GM23338 (cell line): ENCODE measurements at regions not wholly inside any gene's neighbourhood (a gene's known extent, or its start where the extent isn't known, plus 50 kb on each side); places are given as distances from the start of the nearest gene placed in this dataset.

Experiments used
- ATAC-seq: fragments of 200-7000 bp; cut with Tn5 transposase; 3 replicates; pipeline ENCODE4 v1.9.1; 2020
- DNase-seq: peaks from one replicate; pipeline ENCODE4 v3.0.0-alpha.2; 2015; ENCODE audit warnings: low spot score
- H2AFZ ChIP-seq: fragments of 200-600 bp; sonication (generic); 2 replicates; pipeline ENCODE4 v1.8.0; 2016; ENCODE audit warnings: antibody characterized with exemption, mild to moderate bottlenecking, moderate library complexity
- H3F3A ChIP-seq: fragments of 200-600 bp; sonication (generic); replicated peaks from 2 replicates; pipeline ENCODE4 v1.8.0; 2017; ENCODE audit warnings: antibody characterized with exemption, mixed run types, low read depth
- H3K27ac ChIP-seq: fragments of 200-600 bp; sonication (generic); 2 replicates; pipeline ENCODE4 v1.6.1; 2016; ENCODE audit warnings: low read depth
- H3K27me3 ChIP-seq: fragments of 200-600 bp; sonication (generic); 2 replicates; pipeline ENCODE4 v1.8.0; 2016; ENCODE audit warnings: mild to moderate bottlenecking, mixed run types, moderate library complexity; ENCODE audit not compliant: insufficient read depth
- H3K36me3 ChIP-seq: fragments of 200-600 bp; sonication (generic); 2 replicates; pipeline ENCODE4 v1.8.0; 2016; ENCODE audit warnings: mild to moderate bottlenecking; ENCODE audit not compliant: insufficient read depth
- H3K4me1 ChIP-seq: fragments of 200-600 bp; sonication (generic); 2 replicates; pipeline ENCODE4 v1.8.0; 2016; ENCODE audit warnings: mild to moderate bottlenecking, moderate library complexity; ENCODE audit not compliant: insufficient read depth
- H3K4me2 ChIP-seq: fragments of 200-600 bp; sonication (generic); 2 replicates; pipeline ENCODE4 v1.7.1; 2017; ENCODE audit warnings: mixed run types
- H3K4me3 ChIP-seq: fragments of 200-600 bp; sonication (generic); 2 replicates; pipeline ENCODE4 v1.6.1; 2016; ENCODE audit warnings: mixed run types
- H3K79me2 ChIP-seq: fragments of 200-600 bp; sonication (generic); replicated peaks from 2 replicates; pipeline ENCODE4 v1.8.0; 2017; ENCODE audit warnings: mild to moderate bottlenecking; ENCODE audit not compliant: insufficient read depth
- H3K9me2 ChIP-seq: fragments of 200-600 bp; sonication (generic); 2 replicates; pipeline ENCODE4 v1.8.0; 2017; ENCODE audit not compliant: insufficient read depth
- H4K20me1 ChIP-seq: fragments of 200-600 bp; sonication (generic); replicated peaks from 2 replicates; pipeline ENCODE4 v1.8.0; 2017; ENCODE audit warnings: mild to moderate bottlenecking; ENCODE audit not compliant: insufficient read depth
- H3K27ac Mint-ChIP-seq: 2 replicates; pipeline ENCODE4 v1.8.0; 2020; ENCODE audit warnings: inconsistent platforms, mild to moderate bottlenecking, moderate library complexity, mixed read lengths
- H3K27me3 Mint-ChIP-seq: 3 replicates; pipeline ENCODE4 v1.8.0; 2022; ENCODE audit warnings: low read depth, mild to moderate bottlenecking, moderate library complexity, mixed read lengths, inconsistent platforms; ENCODE audit not compliant: insufficient read depth, poor library complexity
- H3K36me3 Mint-ChIP-seq: 3 replicates; pipeline ENCODE4 v1.8.0; 2021; ENCODE audit warnings: low read depth, mild to moderate bottlenecking, inconsistent platforms, moderate library complexity, mixed read lengths
- H3K4me1 Mint-ChIP-seq: 3 replicates; pipeline ENCODE4 v1.8.0; 2020; ENCODE audit warnings: mild to moderate bottlenecking, inconsistent platforms, mixed read lengths
- H3K4me3 Mint-ChIP-seq: 3 replicates; pipeline ENCODE4 v1.8.0; 2021; ENCODE audit warnings: moderate library complexity, mild to moderate bottlenecking, inconsistent platforms, mixed read lengths
- H3K9me3 Mint-ChIP-seq: 3 replicates; pipeline ENCODE4 v1.8.0; 2020; ENCODE audit warnings: moderate library complexity, mild to moderate bottlenecking, inconsistent platforms, mixed read lengths
- CREB1 ChIP-seq: fragments of 250-450 bp; sonication (Bioruptor Pico); IDR thresholded peaks from 2 replicates; pipeline ENCODE4 v1.5.0; 2020; ENCODE audit warnings: low read depth, mild to moderate bottlenecking, moderate library complexity
- EZH2 ChIP-seq: fragments of 200-600 bp; sonication (generic); IDR thresholded peaks from one replicate; pipeline ENCODE4 v1.8.0; 2017; ENCODE audit warnings: antibody characterized with exemption, mild to moderate bottlenecking, low read depth; ENCODE audit not compliant: unreplicated experiment
- EZH2phosphoT487 ChIP-seq: fragments of 200-600 bp; sonication (generic); IDR thresholded peaks from one replicate; pipeline ENCODE4 v1.8.1; 2018; ENCODE audit warnings: antibody characterized with exemption; ENCODE audit not compliant: unreplicated experiment
- JUNB ChIP-seq: IDR thresholded peaks from one replicate; pipeline ENCODE4 v1.6.1; 2016; ENCODE audit warnings: antibody characterized with exemption; ENCODE audit not compliant: unreplicated experiment
- NANOG ChIP-seq: IDR thresholded peaks from 2 replicates; pipeline ENCODE4 v1.6.1; 2016; ENCODE audit warnings: antibody characterized with exemption, borderline replicate concordance
- POLR2AphosphoS5 ChIP-seq: IDR thresholded peaks from 2 replicates; pipeline ENCODE4 v1.6.1; 2016; ENCODE audit warnings: antibody characterized with exemption, low read depth
- STAT1 ChIP-seq: IDR thresholded peaks from one replicate; pipeline ENCODE4 v1.6.1; 2016; ENCODE audit warnings: antibody characterized with exemption; ENCODE audit not compliant: unreplicated experiment
- ZNF114 ChIP-seq: fragments of 250-450 bp; sonication (Bioruptor Pico); IDR thresholded peaks from 2 replicates; pipeline ENCODE4 v1.5.0; 2020; ENCODE audit warnings: mild to moderate bottlenecking, moderate library complexity
- ZNF331 ChIP-seq: fragments of 250-450 bp; sonication (Bioruptor Pico); IDR thresholded peaks from 2 replicates; pipeline ENCODE4 v1.5.0; 2020; ENCODE audit warnings: low read depth, mild to moderate bottlenecking, moderate library complexity
- TF ChIP-seq, protein P1 (sequence below): fragments of 250-450 bp; sonication (Bioruptor Pico); IDR thresholded peaks from 2 replicates; pipeline ENCODE4 v1.5.0; 2020; ENCODE audit warnings: mild to moderate bottlenecking, moderate library complexity
- TF ChIP-seq, protein P2 (sequence below), 2 experiments: fragments of 200-600 bp in 1 of 2; sonication (generic) in 1 of 2; conservative IDR thresholded peaks; 2 replicates each; pipeline versions ENCODE4 v1.5.1 to v1.6.1; 2016 to 2017; ENCODE audit warnings: antibody characterized with exemption in 2 of 2, low read depth in 2 of 2, mild to moderate bottlenecking in 2 of 2, moderate library complexity in 1 of 2
- TF ChIP-seq, protein P3 (sequence below): IDR thresholded peaks from 2 replicates; pipeline ENCODE4 v1.6.1; 2016; ENCODE audit warnings: antibody characterized with exemption
- TF ChIP-seq, protein P4 (sequence below): IDR thresholded peaks from one replicate; pipeline ENCODE4 v1.6.1; 2018; ENCODE audit warnings: antibody characterized with exemption; ENCODE audit not compliant: unreplicated experiment

DNA sequence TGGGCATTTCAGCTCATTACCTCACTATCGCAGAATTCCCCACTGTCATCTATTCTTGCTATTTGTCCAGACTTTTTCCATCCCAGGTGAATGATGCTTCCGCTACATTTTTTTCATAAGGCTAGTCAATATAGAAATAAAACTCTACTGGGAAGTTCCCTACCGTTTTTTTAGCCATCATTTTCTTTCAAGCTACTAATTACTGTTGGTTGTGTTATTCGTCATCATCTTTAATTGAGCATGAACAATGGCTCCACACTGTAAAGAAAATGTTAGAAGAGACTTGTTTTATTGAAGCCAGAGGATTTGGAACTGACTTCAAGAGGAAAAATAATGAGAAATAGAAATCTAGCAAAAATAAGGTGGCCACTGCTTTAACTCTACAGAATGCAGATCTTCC, 265.0 kb downstream of the ZNF608 start (continued):
- TF ChIP-seq POLR2AphosphoS5 (no peak), JUNB (no peak)

DNA sequence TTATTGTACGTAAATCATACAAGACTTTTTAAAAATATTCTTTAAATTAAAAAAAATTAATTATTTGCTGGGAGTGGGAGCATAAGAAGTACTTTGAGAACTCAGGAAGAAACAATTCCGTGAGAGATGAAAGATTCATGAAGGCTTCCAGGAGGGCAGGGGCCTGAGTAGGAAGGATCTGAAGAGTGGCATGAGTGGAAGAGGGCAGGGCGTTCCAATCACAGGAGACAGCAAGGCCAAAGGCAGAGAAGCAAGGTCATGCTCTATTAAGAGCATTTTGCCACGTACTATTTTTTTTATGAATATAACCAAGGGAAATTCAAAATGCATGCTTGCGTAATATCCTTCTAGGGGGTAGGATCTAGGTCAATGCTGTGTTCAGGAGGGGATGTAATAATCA, 265.5 kb downstream of the ZNF608 start:
- DNase-seq (no peak), ATAC-seq (no peak)
- no peaks in the 10 kb centered on the region; the same call in 1 of the 2 replicates for H3F3A ChIP-seq
- H3K4me3 Mint-ChIP-seq, result no peak overlapping the region
- H2AFZ ChIP-seq, result no peak overlapping the region
- no peaks in the 10 kb centered on the region for H4K20me1 ChIP-seq
- no peak for TF ChIP-seq EZH2phosphoT487
- TF ChIP-seq POLR2AphosphoS5, result no peak
- TF ChIP-seq, protein P1, sequence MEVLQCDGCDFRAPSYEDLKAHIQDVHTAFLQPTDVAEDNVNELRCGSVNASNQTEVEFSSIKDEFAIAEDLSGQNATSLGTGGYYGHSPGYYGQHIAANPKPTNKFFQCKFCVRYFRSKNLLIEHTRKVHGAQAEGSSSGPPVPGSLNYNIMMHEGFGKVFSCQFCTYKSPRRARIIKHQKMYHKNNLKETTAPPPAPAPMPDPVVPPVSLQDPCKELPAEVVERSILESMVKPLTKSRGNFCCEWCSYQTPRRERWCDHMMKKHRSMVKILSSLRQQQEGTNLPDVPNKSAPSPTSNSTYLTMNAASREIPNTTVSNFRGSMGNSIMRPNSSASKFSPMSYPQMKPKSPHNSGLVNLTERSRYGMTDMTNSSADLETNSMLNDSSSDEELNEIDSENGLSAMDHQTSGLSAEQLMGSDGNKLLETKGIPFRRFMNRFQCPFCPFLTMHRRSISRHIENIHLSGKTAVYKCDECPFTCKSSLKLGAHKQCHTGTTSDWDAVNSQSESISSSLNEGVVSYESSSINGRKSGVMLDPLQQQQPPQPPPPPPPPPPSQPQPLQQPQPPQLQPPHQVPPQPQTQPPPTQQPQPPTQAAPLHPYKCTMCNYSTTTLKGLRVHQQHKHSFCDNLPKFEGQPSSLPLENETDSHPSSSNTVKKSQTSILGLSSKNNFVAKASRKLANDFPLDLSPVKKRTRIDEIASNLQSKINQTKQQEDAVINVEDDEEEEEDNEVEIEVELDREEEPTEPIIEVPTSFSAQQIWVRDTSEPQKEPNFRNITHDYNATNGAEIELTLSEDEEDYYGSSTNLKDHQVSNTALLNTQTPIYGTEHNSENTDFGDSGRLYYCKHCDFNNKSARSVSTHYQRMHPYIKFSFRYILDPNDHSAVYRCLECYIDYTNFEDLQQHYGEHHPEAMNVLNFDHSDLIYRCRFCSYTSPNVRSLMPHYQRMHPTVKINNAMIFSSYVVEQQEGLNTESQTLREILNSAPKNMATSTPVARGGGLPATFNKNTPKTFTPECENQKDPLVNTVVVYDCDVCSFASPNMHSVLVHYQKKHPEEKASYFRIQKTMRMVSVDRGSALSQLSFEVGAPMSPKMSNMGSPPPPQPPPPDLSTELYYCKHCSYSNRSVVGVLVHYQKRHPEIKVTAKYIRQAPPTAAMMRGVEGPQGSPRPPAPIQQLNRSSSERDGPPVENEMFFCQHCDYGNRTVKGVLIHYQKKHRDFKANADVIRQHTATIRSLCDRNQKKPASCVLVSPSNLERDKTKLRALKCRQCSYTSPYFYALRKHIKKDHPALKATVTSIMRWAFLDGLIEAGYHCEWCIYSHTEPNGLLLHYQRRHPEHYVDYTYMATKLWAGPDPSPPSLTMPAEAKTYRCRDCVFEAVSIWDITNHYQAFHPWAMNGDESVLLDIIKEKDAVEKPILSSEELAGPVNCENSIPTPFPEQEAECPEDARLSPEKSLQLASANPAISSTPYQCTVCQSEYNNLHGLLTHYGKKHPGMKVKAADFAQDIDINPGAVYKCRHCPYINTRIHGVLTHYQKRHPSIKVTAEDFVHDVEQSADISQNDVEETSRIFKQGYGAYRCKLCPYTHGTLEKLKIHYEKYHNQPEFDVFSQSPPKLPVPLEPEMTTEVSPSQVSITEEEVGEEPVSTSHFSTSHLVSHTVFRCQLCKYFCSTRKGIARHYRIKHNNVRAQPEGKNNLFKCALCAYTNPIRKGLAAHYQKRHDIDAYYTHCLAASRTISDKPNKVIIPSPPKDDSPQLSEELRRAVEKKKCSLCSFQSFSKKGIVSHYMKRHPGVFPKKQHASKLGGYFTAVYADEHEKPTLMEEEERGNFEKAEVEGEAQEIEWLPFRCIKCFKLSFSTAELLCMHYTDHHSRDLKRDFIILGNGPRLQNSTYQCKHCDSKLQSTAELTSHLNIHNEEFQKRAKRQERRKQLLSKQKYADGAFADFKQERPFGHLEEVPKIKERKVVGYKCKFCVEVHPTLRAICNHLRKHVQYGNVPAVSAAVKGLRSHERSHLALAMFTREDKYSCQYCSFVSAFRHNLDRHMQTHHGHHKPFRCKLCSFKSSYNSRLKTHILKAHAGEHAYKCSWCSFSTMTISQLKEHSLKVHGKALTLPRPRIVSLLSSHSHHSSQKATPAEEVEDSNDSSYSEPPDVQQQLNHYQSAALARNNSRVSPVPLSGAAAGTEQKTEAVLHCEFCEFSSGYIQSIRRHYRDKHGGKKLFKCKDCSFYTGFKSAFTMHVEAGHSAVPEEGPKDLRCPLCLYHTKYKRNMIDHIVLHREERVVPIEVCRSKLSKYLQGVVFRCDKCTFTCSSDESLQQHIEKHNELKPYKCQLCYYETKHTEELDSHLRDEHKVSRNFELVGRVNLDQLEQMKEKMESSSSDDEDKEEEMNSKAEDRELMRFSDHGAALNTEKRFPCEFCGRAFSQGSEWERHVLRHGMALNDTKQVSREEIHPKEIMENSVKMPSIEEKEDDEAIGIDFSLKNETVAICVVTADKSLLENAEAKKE (CRISPR knock-in tag), result no peak
- TF ChIP-seq STAT1, result no peak
- no peak for TF ChIP-seq JUNB
- TF ChIP-seq CREB1 (CRISPR knock-in tag), result no peak
- no peak for TF ChIP-seq EZH2
- TF ChIP-seq ZNF331 (CRISPR knock-in tag), result no peak
- TF ChIP-seq, protein P2, sequence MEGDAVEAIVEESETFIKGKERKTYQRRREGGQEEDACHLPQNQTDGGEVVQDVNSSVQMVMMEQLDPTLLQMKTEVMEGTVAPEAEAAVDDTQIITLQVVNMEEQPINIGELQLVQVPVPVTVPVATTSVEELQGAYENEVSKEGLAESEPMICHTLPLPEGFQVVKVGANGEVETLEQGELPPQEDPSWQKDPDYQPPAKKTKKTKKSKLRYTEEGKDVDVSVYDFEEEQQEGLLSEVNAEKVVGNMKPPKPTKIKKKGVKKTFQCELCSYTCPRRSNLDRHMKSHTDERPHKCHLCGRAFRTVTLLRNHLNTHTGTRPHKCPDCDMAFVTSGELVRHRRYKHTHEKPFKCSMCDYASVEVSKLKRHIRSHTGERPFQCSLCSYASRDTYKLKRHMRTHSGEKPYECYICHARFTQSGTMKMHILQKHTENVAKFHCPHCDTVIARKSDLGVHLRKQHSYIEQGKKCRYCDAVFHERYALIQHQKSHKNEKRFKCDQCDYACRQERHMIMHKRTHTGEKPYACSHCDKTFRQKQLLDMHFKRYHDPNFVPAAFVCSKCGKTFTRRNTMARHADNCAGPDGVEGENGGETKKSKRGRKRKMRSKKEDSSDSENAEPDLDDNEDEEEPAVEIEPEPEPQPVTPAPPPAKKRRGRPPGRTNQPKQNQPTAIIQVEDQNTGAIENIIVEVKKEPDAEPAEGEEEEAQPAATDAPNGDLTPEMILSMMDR (conservative IDR thresholded peaks at IDR 0.05; ENCODE audit: low read depth in 2 of 2), result no peak
- TF ChIP-seq NANOG, result no peak
- TF ChIP-seq ZNF114 (CRISPR knock-in tag), result no peak
- TF ChIP-seq, protein P3, sequence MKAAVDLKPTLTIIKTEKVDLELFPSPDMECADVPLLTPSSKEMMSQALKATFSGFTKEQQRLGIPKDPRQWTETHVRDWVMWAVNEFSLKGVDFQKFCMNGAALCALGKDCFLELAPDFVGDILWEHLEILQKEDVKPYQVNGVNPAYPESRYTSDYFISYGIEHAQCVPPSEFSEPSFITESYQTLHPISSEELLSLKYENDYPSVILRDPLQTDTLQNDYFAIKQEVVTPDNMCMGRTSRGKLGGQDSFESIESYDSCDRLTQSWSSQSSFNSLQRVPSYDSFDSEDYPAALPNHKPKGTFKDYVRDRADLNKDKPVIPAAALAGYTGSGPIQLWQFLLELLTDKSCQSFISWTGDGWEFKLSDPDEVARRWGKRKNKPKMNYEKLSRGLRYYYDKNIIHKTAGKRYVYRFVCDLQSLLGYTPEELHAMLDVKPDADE, result no peak
- TF ChIP-seq, protein P4, sequence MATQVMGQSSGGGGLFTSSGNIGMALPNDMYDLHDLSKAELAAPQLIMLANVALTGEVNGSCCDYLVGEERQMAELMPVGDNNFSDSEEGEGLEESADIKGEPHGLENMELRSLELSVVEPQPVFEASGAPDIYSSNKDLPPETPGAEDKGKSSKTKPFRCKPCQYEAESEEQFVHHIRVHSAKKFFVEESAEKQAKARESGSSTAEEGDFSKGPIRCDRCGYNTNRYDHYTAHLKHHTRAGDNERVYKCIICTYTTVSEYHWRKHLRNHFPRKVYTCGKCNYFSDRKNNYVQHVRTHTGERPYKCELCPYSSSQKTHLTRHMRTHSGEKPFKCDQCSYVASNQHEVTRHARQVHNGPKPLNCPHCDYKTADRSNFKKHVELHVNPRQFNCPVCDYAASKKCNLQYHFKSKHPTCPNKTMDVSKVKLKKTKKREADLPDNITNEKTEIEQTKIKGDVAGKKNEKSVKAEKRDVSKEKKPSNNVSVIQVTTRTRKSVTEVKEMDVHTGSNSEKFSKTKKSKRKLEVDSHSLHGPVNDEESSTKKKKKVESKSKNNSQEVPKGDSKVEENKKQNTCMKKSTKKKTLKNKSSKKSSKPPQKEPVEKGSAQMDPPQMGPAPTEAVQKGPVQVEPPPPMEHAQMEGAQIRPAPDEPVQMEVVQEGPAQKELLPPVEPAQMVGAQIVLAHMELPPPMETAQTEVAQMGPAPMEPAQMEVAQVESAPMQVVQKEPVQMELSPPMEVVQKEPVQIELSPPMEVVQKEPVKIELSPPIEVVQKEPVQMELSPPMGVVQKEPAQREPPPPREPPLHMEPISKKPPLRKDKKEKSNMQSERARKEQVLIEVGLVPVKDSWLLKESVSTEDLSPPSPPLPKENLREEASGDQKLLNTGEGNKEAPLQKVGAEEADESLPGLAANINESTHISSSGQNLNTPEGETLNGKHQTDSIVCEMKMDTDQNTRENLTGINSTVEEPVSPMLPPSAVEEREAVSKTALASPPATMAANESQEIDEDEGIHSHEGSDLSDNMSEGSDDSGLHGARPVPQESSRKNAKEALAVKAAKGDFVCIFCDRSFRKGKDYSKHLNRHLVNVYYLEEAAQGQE, result no peak
- H3K79me2 ChIP-seq, result no peaks in the 10 kb centered on the region
- peaks cover 11% of the 10 kb centered on the region; the same call in 1 of the 2 replicates for H3K9me2 ChIP-seq
- H3K27me3 ChIP-seq, result no peaks in the 10 kb centered on the region
- H3K27me3 Mint-ChIP-seq, result no peaks in the 10 kb centered on the region
- no peaks in the 10 kb centered on the region for H3K36me3 ChIP-seq
- H3K4me1 Mint-ChIP-seq, result peaks cover 21% of the 10 kb centered on the region
- no peak overlapping the region for H3K27ac Mint-ChIP-seq
- no peaks in the 10 kb centered on the region; the same call in 2 of the 3 replicates for H3K9me3 Mint-ChIP-seq
- no peak overlapping the region for H3K4me2 ChIP-seq
- no peak overlapping the region for H3K4me3 ChIP-seq
- peaks cover 11% of the 10 kb centered on the region; the same call in 1 of the 3 replicates for H3K36me3 Mint-ChIP-seq
- peaks cover 22% of the 10 kb centered on the region for H3K4me1 ChIP-seq
- no peak overlapping the region for H3K27ac ChIP-seq
